ENCODE measurements at regions not wholly inside any gene's neighbourhood (a gene's known extent, or its start where the extent isn't known, plus 50 kb on each side); places are given as distances from the start of the nearest gene placed in this dataset.

GRCh38 chr6:48809245-48809644 lies 653.8 kb downstream of the MMUT start:
- TF ChIP-seq POLR2AphosphoS5 (IDR thresholded peaks at IDR 0.05; ENCODE audit: low read depth), result no peak
- no peak for TF ChIP-seq CTCF (IDR thresholded peaks at IDR 0.05; ENCODE audit: insufficient read depth, low read length)
- TF ChIP-seq GABPA (IDR thresholded peaks at IDR 0.05; ENCODE audit: low read depth), result no peak
- no peak for TF ChIP-seq REST (IDR thresholded peaks at IDR 0.05; ENCODE audit: insufficient replicate concordance, low read depth)
- no peak for TF ChIP-seq SPI1 (IDR thresholded peaks at IDR 0.05; ENCODE audit: borderline replicate concordance, low read depth)
- Histone ChIP-seq H3K4me3 (replicated peaks; ENCODE audit: insufficient read depth, low read length) (no peak overlapping the region), H3K27ac (replicated peaks) (no peak overlapping the region), H3K27me3 (ENCODE audit: insufficient read depth, poor library complexity, severe bottlenecking) (no peaks in the 10 kb centered on the region)
- DNase-seq (ENCODE audit: low read depth in 1 of 2, low spot score in 1 of 2), result no peak

GRCh38 chr6:48798296-48798695 lies 664.8 kb downstream of the MMUT start:
- TF ChIP-seq POLR2AphosphoS5 (IDR thresholded peaks at IDR 0.05; ENCODE audit: low read depth) (no peak), CTCF (IDR thresholded peaks at IDR 0.05; ENCODE audit: insufficient read depth, low read length) (no peak), GABPA (IDR thresholded peaks at IDR 0.05; ENCODE audit: low read depth) (no peak), SPI1 (IDR thresholded peaks at IDR 0.05; ENCODE audit: borderline replicate concordance, low read depth) (no peak), REST (IDR thresholded peaks at IDR 0.05; ENCODE audit: insufficient replicate concordance, low read depth) (no peak)
- no peak overlapping the region for H3K27ac ChIP-seq (replicated peaks)
- H3K4me3 ChIP-seq (replicated peaks; ENCODE audit: insufficient read depth, low read length), result no peak overlapping the region
- no peak for DNase-seq (ENCODE audit: low read depth in 1 of 2, low spot score in 1 of 2)
- no peaks in the 10 kb centered on the region for H3K27me3 ChIP-seq (ENCODE audit: insufficient read depth, poor library complexity, severe bottlenecking)

- TF ChIP-seq REST (IDR thresholded peaks at IDR 0.05; ENCODE audit: insufficient replicate concordance, low read depth) (no peak), POLR2AphosphoS5 (IDR thresholded peaks at IDR 0.05; ENCODE audit: low read depth) (no peak), CTCF (IDR thresholded peaks at IDR 0.05; ENCODE audit: insufficient read depth, low read length) (no peak), GABPA (IDR thresholded peaks at IDR 0.05; ENCODE audit: low read depth) (no peak), SPI1 (IDR thresholded peaks at IDR 0.05; ENCODE audit: borderline replicate concordance, low read depth) (no peak)
- Histone ChIP-seq H3K4me3 (replicated peaks; ENCODE audit: insufficient read depth, low read length) (no peak overlapping the region), H3K27me3 (ENCODE audit: insufficient read depth, poor library complexity, severe bottlenecking) (no peaks in the 10 kb centered on the region), H3K27ac (replicated peaks) (no peak overlapping the region)
- DNase-seq (ENCODE audit: low read depth in 1 of 2, low spot score in 1 of 2), result no peak
Observed at GRCh38 chr6:48782225-48782624, 671.2 kb upstream of the PTCHD4 start.
